Posterior vena cava (tissue), 2 donors: ENCODE measurements at regions not wholly inside any gene's neighbourhood (a gene's known extent, or its start where the extent isn't known, plus 50 kb on each side); places are given as distances from the start of the nearest gene placed in this dataset.
"Not testable (repeated sequence)": the region's sequence is repeated elsewhere in the genome, so short reads cannot be mapped to it uniquely, and the experiment has no call there.

ENCODE experiments used
- DNase-seq: peaks from one replicate; pipeline ENCODE4 v3.0.0-alpha.2; 2020; ENCODE audit warnings: low spot score
- intact Hi-C, 2 donors: fragments of 100-400 bp; cut with DNase I; formaldehyde crosslinking; loops; one replicate each; pipeline versions ENCODE4 v1.14.1 to v1.14.2; 2022 to 2023
- donor health status: DM: yes; HTN: yes; CAD: no.
- donor health status: DM: yes; HTN: yes; CAD: no.

DNA sequence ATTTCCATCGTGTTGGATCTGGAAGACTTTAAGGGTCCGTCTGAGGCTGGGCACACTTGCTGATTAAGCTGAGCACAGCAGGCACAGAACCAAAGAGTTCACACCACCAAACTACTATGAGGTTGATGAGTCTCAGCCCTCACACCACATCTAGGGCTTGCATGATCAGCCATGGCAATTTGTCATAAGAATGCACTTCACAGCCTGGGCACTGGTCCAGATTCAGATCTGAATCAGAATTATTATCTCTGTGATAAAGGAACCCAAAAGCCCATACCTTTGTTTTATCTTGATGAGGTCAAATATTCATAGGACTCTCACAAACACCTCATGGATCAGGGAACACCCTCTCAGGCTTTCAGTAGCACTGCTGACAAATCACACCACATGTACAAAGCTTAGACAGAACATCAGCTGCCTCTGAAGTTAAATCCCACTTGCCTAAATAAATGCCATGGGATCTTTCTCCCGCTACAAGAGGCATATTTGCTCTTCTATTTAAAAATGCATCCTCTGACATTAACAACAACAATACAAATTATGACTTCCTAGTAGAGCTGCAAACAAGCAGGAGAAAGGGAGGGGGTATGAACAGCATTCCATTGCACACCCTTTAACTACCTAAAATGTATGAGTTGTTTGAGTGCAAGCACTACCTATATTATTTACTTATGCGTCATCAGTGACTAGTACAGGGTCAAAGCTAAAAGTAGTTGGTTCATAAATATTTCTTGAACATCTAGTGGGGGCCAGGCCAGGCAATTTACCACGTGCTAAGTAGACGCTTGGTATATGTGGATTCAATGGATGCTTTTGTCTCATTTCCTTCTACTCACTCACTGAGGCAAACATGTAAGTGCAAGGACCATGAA, 186.3 kb upstream of the FGF13 start:
- DNase-seq, result no peak
- intact Hi-C loops, result no loop called here

DNA sequence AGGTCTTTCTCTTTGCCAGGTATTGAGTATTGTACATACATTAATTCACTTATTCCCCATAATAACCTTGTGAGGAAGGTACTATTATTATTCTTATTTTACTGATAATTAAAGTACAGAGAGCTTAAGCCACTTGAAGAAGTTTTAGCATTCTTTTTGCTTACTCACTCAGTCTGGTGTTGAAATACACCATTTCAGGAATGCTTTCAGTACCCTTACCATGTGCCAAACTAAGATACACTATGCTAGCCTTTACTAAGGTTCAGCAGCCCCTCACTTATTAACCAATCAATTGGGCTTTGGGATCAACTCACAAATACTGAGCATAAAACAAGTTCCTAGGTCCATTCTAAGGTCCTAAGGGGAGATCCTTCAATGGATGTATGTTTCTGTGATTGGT, 179.0 kb upstream of the FGF13 start:
- DNase-seq, result no peak
- intact Hi-C loops, result no loop called here

DNA sequence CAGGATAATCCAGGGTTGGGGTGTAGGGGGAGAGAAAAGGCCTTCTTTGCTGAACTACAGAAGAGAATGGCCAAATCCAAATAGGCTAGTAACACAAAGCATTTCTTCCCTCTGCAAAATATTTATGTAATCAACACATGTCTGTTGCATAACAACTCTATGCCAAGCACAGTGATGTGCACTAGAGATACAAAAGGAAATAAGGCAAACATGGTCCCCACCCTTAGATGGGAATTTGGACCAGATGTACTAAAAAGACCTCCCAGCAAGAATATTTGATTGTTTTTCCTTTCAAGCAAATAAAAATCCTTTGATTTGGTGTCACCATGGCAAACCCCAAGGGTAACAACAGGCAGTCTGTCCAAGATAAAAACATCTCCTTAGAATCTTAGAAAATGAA, 177.6 kb upstream of the FGF13 start:
- intact Hi-C loops, result no loop called here
- no peak for DNase-seq

DNA sequence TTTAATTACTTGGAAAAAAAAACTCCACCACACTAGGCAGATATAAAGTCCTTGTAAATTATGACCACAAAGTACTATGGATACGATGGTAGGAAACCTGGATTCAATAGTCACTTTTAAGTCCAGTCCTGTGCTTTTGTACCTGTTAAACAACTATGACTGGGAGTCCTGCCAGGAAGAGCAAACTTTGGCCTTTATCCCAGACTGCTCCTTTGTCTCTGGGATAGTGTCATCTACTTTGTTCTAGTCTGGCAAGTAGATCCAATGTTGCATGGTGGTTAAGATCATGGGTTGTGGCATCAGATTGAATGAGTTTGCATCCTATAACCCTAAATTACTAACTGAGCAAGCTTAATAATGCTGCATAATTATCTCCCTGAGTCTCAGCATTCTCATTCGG, 175.3 kb upstream of the FGF13 start:
- no peak for DNase-seq
- intact Hi-C loops, result no loop called here

GRCh38 chrX:138885886-138886285, 174.4 kb upstream of the FGF13 start:
- DNase-seq, result no peak
- intact Hi-C loops, result no loop called here

DNA sequence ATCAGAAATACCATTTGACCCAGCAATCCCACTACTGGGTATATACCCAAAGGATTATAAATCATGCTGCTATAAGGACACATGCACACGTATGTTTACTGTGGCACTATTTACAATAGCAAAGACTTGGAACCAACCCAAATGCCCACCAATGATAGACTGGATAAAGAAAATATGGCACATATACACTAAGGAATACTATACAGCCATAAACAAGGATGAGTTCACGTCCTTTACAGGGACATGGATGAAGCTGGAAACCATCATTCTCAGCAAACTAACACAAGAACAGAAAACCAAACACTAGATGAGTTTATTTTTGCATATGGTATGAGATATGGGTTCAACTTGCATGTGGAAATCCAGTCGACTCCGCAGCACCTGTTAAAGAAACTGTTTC, 168.8 kb upstream of the FGF13 start:
- DNase-seq, intact Hi-C loops: not testable (repeated sequence)

DNA sequence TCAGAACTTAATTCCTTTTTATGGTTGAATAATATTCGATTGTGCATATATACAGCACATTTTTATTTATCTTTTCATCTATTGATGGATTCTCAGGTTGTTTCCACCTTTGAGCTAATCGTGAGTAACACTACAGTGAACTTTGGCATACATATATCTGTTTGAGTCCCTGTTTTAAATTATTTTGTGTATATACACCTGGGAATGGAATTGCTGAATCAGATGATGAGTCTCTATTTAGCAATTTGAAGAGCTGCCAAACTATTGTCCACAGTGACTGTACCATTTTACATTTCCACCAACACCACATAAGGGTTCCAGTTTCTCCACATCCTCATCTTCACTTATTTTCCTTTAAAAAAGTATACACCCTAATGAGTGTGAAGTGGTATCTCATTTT, 166.2 kb upstream of the FGF13 start:
- intact Hi-C loops, result no loop called here
- no peak for DNase-seq

GRCh38 chrX:138875472-138875871, 164.0 kb upstream of the FGF13 start:
- no peak for DNase-seq
- intact Hi-C loops, result no loop called here

GRCh38 chrX:138874271-138874935, 162.9 kb upstream of the FGF13 start:
- no peak for DNase-seq
- intact Hi-C loops, result no loop called here

DNA sequence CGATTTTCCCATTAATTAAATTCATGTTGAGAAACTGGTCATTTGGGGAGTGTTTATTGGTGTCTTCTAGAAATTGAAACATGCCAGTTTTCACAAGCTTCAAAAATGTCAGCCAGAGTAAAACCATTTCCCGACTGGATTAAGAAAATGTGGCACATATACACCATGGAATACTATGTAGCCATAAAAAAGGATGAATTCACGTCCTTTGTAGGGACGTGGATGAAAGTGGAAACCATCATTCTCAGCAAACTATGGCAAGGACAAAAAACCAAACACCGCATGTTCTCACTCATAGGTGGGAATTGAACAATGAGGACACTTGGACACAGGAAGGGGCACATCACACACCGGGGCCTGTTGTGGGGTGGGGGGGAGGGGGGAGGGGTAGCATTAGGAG, 162.1 kb upstream of the FGF13 start:
- DNase-seq, intact Hi-C loops: not testable (repeated sequence)

DNA sequence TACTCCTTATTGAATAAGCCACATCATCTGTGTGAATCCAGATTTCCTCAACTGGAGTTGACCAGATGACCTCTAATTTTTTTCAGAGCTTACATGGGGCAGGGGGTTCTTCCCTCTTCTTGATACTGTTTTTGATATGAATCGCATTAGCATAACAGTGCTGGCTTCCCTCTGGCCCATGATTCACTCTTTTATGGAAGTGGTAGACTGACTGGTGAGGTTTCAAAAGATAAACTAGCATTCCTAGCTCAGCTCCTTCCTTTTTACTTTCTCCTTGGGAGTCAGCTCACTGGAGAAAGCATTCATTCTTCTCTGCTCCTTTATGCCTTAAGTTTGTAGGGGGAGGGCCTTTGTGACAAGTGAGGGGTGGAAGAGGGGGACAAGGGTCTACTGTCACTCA, 161.0 kb upstream of the FGF13 start:
- intact Hi-C loops, result no loop called here

GRCh38 chrX:138871739-138872138, 160.2 kb upstream of the FGF13 start:
- DNase-seq, result no peak
- intact Hi-C loops, result no loop called here

More for the DNA sequence above, 161.0 kb upstream of the FGF13 start:
- no peak for DNase-seq

DNA sequence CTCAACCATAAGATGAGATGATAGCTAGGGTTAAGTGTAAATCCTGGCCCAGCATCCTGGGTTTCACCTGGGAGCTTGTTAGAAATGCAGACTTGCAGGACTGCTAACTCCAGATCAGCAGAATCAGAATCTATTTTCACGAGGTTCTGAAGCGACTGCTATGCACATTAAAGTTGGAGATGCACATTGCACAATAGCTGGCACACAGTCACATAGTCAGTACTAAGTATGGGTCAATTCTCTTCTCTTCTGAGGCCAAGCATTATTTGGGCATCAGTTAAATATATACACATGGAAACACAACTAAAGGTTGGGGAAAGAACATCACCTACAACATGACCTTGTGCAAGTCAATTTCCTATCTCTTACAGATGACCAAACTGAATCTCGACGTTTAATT, 155.1 kb upstream of the FGF13 start:
- intact Hi-C loops, result no loop called here
- no peak for DNase-seq

DNA sequence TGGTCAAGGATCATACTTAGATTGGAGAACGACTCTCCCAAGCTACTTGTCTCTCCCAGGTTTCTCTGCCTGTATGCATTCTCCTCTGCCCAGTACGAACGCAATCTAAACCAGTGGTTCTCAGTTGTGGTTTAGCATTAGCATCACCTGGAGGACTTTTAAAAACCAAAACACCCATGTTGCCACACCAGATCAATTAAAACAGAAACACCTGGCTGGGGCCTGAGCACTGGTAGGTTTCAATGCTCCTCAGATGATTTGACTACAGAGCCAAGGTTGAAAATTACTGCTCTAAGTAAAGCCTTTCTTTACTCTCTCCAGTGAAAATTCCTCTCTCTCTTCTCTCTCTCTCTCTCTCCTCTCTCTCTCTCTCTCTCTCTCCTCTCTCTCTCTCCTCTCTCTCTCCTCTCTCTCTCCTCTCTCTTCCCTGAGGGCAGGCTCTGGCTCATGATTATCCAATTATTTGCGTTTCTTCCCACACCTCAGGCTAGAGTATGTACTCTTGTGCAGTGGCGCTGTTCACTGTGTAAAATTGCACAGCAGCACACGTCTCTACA, 153.7 kb upstream of the FGF13 start:
- intact Hi-C loops, result no loop called here
- no peak for DNase-seq

DNA sequence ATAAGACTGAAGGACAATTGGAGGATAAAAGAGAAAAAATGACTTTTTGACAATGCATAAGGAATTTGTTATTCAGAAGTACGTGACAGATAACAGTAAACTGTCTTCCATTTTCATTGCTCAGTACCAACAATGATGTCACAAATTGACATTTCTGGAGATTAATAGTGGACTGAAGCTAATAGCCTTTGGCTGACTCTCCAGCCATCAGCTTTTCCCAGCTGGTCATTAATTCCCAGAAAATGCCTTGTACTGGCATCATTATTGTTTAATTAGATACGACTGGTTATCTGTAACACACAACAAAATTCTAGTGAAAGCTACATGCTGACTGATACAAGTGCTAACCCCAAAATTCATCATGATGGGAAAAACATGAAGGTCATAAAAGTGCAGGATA, 147.9 kb upstream of the FGF13 start:
- intact Hi-C loops, result no loop called here

GRCh38 chrX:138858951-138859350, 147.4 kb upstream of the FGF13 start:
- intact Hi-C loops, result no loop called here
- DNase-seq, result no peak

More for the DNA sequence above, 147.9 kb upstream of the FGF13 start:
- DNase-seq, result no peak

DNA sequence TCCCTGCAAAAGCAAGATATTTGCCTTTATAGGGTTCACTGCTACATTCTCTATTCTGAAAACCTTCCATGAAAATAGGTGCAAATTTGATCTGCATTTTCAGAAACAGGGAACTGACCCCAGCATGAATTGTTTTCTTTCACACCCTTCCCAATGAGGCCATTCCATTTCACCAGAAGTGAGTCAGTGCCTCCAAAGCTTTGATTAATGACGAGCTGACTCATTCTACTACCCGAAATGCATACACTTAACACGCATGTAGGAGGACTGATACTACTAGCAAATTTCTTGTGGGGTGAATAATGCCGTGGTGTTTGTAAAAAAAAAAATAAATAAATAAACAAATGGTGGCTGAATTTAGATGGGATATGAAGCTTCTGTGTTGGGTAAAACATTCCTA, 146.9 kb upstream of the FGF13 start:
- intact Hi-C loops, result no loop called here
- no peak for DNase-seq

DNA sequence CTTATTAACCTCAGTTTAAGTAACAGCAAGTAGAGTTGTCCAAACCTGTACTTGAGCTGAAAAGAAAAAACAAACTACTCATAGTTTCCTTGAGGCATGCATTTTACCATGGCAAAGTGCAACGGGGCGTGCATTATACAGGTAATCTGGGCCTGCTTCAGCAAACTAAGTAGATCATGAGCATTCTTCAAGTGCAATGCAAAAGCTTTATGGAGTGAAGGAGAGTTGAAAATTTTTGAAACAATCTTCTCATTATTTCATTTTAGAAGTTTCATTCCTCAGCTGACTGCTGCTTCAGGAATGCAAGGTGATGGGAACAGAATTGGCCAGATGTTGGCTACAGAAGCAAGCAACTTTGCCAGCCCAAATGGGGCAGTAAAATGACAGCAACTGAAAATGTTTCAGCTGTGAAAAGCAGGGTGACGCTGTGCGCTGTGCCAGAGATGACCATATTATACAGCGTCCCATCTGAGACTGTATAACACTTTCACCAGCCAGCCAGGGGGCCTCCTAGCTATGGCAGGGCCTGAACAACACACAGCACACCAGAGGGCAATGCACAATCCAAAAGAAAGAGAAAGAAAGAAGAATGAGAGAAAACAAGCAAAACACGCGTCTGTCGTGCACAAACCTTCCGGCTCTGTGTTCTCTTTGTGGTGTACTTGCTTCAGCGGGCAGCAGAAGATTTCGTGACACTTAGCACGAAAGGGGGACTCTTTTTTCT, 145.5 kb upstream of the FGF13 start:
- intact Hi-C loops, result no loop called here
- no peak for DNase-seq

- no peak for DNase-seq
- intact Hi-C loops, result no loop called here
Measured at GRCh38 chrX:138853936-138854335, 142.4 kb upstream of the FGF13 start.

GRCh38 chrX:138849521-138849920, 138.0 kb upstream of the FGF13 start:
- intact Hi-C loops, result no loop called here

More at GRCh38 chrX:138849521-138849920, 138.0 kb upstream of the FGF13 start:
- no peak for DNase-seq
